Neural cell (in vitro differentiated cells): ENCODE measurements at regions not wholly inside any gene's neighbourhood (a gene's known extent, or its start where the extent isn't known, plus 50 kb on each side); places are given as distances from the start of the nearest gene placed in this dataset.

ENCODE experiments used
- H2AFZ ChIP-seq: fragments of 200-600, 300-800 bp; sonication (generic), shearing (Covaris generic); 2 replicates; pipeline ENCODE4 v1.6.0; 2014; ENCODE audit warnings: low read depth, mild to moderate bottlenecking, antibody characterized with exemption, low read length, moderate library complexity
- H3F3A ChIP-seq: fragments of 200-600 bp; shearing (Covaris generic); 2 replicates; pipeline ENCODE4 v1.6.1; 2016; ENCODE audit warnings: mild to moderate bottlenecking, moderate library complexity, mixed read lengths, antibody characterized with exemption, low read length; ENCODE audit not compliant: insufficient read depth, poor library complexity, severe bottlenecking
- H3K27ac ChIP-seq: fragments of 200-600, 300-800 bp; sonication (generic), shearing (Covaris generic); 2 replicates; pipeline ENCODE4 v1.5.1; 2014; ENCODE audit warnings: mild to moderate bottlenecking, low read length, moderate library complexity
- H3K27me3 ChIP-seq: fragments of 300-800, 200-600 bp; sonication (generic), shearing (Covaris generic); 2 replicates; pipeline ENCODE4 v1.6.0; 2014; ENCODE audit warnings: mild to moderate bottlenecking, low read depth, low read length, moderate library complexity; ENCODE audit not compliant: insufficient read depth
- H3K36me3 ChIP-seq: fragments of 300-800, 200-600 bp; sonication (generic), shearing (Covaris generic); 2 replicates; pipeline ENCODE4 v1.5.1; 2014; ENCODE audit warnings: mild to moderate bottlenecking, antibody characterized with exemption, low read length, moderate library complexity; ENCODE audit not compliant: insufficient read depth
- H3K4me2 ChIP-seq: fragments of 300-800, 200-600 bp; sonication (generic), shearing (Covaris generic); 2 replicates; pipeline ENCODE4 v1.6.0; 2014; ENCODE audit warnings: mild to moderate bottlenecking, low read length
- H3K4me3 ChIP-seq: fragments of 300-800, 200-600 bp; sonication (generic), shearing (Covaris generic); 2 replicates; pipeline ENCODE4 v1.5.1; 2014; ENCODE audit warnings: mild to moderate bottlenecking, low read length, moderate library complexity
- H3K79me2 ChIP-seq: fragments of 200-600 bp; shearing (Covaris generic); replicated peaks from 2 replicates; pipeline ENCODE4 v1.6.0; 2014; ENCODE audit warnings: mild to moderate bottlenecking, low read length, moderate library complexity; ENCODE audit not compliant: insufficient read depth
- H3K9ac ChIP-seq: fragments of 300-800, 200-600 bp; sonication (generic), shearing (Covaris generic); 2 replicates; pipeline ENCODE4 v1.6.1; 2016; ENCODE audit warnings: mild to moderate bottlenecking, low read length, mixed read lengths
- H3K9me2 ChIP-seq: fragments of 200-600 bp; shearing (Covaris generic); 2 replicates; pipeline ENCODE4 v1.6.1; 2016; ENCODE audit warnings: mild to moderate bottlenecking, low read length, mixed read lengths; ENCODE audit not compliant: insufficient read depth
- H3K9me3 ChIP-seq: fragments of 200-600, 300-800 bp; sonication (generic), shearing (Covaris generic); 2 replicates; pipeline ENCODE4 v1.6.1; 2016; ENCODE audit warnings: mild to moderate bottlenecking, mixed run types, low read length, moderate library complexity, mixed read lengths
- H4K20me1 ChIP-seq: fragments of 200-600 bp; shearing (Covaris generic); 2 replicates; pipeline ENCODE4 v1.6.1; 2016; ENCODE audit warnings: mild to moderate bottlenecking, mixed run types; ENCODE audit not compliant: insufficient read depth
- EP300 ChIP-seq: fragments of 450-650 bp; conservative IDR thresholded peaks from 2 replicates; pipeline ENCODE4 v1.6.1; 2014; ENCODE audit warnings: antibody characterized with exemption, mild to moderate bottlenecking, moderate library complexity; ENCODE audit not compliant: poor library complexity, severe bottlenecking
- EZH2 ChIP-seq: fragments of 200-600, 300-800 bp; shearing (Covaris generic), sonication (generic); IDR thresholded peaks from 2 replicates; pipeline ENCODE4 v1.6.1; 2014; ENCODE audit warnings: antibody characterized with exemption, low read length, borderline replicate concordance, mild to moderate bottlenecking; ENCODE audit not compliant: insufficient read depth, poor library complexity, severe bottlenecking
- MXI1 ChIP-seq: fragments of 450-650 bp; conservative IDR thresholded peaks from 2 replicates; pipeline ENCODE4 v1.6.1; 2014; ENCODE audit warnings: antibody characterized with exemption, mild to moderate bottlenecking; ENCODE audit not compliant: poor library complexity, severe bottlenecking
- POLR2AphosphoS5 ChIP-seq: IDR thresholded peaks from 2 replicates; pipeline ENCODE4 v1.6.1; 2012
- RAD21 ChIP-seq: fragments of 450-650 bp; conservative IDR thresholded peaks from 2 replicates; pipeline ENCODE4 v1.6.1; 2014; ENCODE audit warnings: antibody characterized with exemption, mild to moderate bottlenecking, moderate library complexity
- SMC3 ChIP-seq: fragments of 450-650 bp; conservative IDR thresholded peaks from 2 replicates; pipeline ENCODE4 v1.6.1; 2014; ENCODE audit warnings: antibody characterized with exemption, mild to moderate bottlenecking, moderate library complexity; ENCODE audit not compliant: poor library complexity
- TAF1 ChIP-seq: IDR thresholded peaks from 2 replicates; pipeline ENCODE4 v1.6.1; 2012; ENCODE audit warnings: low read depth
- TF ChIP-seq, protein P1 (sequence below): fragments of 450-650 bp; IDR thresholded peaks from 2 replicates; pipeline ENCODE4 v1.5.1; 2014; ENCODE audit warnings: antibody characterized with exemption, mild to moderate bottlenecking, moderate library complexity; ENCODE audit not compliant: poor library complexity, severe bottlenecking
- TF ChIP-seq, protein P2 (sequence below): IDR thresholded peaks from 2 replicates; pipeline ENCODE4 v1.6.1; 2012; ENCODE audit warnings: borderline replicate concordance

DNA sequence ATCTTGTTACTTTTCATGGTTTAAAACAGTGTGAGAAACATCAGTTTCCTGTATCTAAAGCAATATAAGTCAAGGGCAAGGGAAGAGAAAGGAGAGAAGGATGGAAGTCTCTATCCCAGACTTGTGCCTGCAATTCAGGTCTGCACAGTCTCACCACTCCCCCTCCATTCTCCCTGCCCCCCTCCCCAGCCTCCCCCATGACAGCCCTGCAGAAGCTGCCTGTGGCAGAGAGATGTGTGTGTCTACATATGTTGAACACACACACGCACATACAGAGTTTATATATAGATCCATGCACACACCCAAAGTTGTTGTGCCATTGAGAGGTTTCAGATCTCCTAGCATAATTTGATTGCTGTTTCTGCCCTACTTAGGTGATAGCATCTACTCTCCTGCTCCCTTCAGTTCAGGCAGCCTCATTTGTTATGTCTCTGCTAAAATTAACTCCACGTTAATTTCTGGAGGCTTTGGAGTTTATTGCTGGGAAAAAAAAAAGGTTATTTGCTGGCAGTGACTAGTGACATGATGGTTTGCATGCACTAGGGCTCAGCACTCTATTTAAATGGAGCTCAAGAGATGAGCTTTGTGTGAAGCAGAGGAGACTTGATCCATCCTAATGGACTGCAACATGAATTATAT is 124.9 kb upstream of the SMYD2 start:
- no peak overlapping the region for H2AFZ ChIP-seq
- H3K36me3 ChIP-seq, result no peaks in the 10 kb centered on the region
- no peak overlapping the region for H3K4me3 ChIP-seq
- H3K27ac ChIP-seq, result no peak overlapping the region
- no peaks in the 10 kb centered on the region for H3F3A ChIP-seq
- H3K9ac ChIP-seq, result no peak overlapping the region
- H3K9me2 ChIP-seq, result no peaks in the 10 kb centered on the region
- peaks cover 4% of the 10 kb centered on the region for H3K9me3 ChIP-seq
- no peaks in the 10 kb centered on the region for H4K20me1 ChIP-seq
- no peaks in the 10 kb centered on the region for H3K27me3 ChIP-seq
- no peak overlapping the region for H3K4me2 ChIP-seq
- TF ChIP-seq SMC3, result no peak
- TF ChIP-seq MXI1, result no peak
- TF ChIP-seq POLR2AphosphoS5, result no peak
- no peak for TF ChIP-seq EZH2
- TF ChIP-seq, protein P1, sequence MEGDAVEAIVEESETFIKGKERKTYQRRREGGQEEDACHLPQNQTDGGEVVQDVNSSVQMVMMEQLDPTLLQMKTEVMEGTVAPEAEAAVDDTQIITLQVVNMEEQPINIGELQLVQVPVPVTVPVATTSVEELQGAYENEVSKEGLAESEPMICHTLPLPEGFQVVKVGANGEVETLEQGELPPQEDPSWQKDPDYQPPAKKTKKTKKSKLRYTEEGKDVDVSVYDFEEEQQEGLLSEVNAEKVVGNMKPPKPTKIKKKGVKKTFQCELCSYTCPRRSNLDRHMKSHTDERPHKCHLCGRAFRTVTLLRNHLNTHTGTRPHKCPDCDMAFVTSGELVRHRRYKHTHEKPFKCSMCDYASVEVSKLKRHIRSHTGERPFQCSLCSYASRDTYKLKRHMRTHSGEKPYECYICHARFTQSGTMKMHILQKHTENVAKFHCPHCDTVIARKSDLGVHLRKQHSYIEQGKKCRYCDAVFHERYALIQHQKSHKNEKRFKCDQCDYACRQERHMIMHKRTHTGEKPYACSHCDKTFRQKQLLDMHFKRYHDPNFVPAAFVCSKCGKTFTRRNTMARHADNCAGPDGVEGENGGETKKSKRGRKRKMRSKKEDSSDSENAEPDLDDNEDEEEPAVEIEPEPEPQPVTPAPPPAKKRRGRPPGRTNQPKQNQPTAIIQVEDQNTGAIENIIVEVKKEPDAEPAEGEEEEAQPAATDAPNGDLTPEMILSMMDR, result no peak
- no peak for TF ChIP-seq RAD21
- no peaks in the 10 kb centered on the region for H3K79me2 ChIP-seq

DNA sequence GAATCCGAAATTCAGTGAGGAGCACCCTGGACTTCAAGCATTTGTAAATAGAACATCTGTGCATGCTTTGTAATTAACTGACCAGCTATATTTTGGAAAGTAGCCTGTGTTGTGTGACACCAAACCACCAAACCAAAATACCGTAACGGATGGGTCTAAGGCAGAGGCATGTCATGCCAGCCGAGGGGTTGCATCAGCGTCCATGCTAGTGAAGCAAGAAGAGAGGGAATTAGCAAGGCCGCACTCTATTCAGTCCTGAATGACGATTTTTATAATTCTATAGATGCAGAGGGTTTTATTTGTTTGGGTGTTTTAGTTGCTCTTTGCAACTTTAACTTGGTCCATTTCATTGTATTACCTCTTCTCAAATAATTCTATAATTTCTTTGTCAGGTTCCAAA is 116.8 kb upstream of the SMYD2 start:
- Histone ChIP-seq H3K27ac (no peak overlapping the region), H3K4me3 (no peak overlapping the region), H3K9ac (no peak overlapping the region), H3K9me2 (no peaks in the 10 kb centered on the region), H3K9me3 (peaks cover 3% of the 10 kb centered on the region), H3K36me3 (no peaks in the 10 kb centered on the region), H3K4me2 (no peak overlapping the region), H2AFZ (no peak overlapping the region), H3F3A (no peaks in the 10 kb centered on the region), H3K79me2 (no peaks in the 10 kb centered on the region), H4K20me1 (no peaks in the 10 kb centered on the region), H3K27me3 (no peaks in the 10 kb centered on the region)
- no peak for TF ChIP-seq EZH2
- no peak for TF ChIP-seq RAD21
- TF ChIP-seq, protein P2, sequence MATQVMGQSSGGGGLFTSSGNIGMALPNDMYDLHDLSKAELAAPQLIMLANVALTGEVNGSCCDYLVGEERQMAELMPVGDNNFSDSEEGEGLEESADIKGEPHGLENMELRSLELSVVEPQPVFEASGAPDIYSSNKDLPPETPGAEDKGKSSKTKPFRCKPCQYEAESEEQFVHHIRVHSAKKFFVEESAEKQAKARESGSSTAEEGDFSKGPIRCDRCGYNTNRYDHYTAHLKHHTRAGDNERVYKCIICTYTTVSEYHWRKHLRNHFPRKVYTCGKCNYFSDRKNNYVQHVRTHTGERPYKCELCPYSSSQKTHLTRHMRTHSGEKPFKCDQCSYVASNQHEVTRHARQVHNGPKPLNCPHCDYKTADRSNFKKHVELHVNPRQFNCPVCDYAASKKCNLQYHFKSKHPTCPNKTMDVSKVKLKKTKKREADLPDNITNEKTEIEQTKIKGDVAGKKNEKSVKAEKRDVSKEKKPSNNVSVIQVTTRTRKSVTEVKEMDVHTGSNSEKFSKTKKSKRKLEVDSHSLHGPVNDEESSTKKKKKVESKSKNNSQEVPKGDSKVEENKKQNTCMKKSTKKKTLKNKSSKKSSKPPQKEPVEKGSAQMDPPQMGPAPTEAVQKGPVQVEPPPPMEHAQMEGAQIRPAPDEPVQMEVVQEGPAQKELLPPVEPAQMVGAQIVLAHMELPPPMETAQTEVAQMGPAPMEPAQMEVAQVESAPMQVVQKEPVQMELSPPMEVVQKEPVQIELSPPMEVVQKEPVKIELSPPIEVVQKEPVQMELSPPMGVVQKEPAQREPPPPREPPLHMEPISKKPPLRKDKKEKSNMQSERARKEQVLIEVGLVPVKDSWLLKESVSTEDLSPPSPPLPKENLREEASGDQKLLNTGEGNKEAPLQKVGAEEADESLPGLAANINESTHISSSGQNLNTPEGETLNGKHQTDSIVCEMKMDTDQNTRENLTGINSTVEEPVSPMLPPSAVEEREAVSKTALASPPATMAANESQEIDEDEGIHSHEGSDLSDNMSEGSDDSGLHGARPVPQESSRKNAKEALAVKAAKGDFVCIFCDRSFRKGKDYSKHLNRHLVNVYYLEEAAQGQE, result no peak
- TF ChIP-seq TAF1, result no peak
- no peak for TF ChIP-seq POLR2AphosphoS5
- TF ChIP-seq, protein P1, result no peak
- no peak for TF ChIP-seq EP300
- TF ChIP-seq SMC3, result no peak
- TF ChIP-seq MXI1, result no peak
